ENCODE measurements at regions not wholly inside any gene's neighbourhood (a gene's known extent, or its start where the extent isn't known, plus 50 kb on each side); places are given as distances from the start of the nearest gene placed in this dataset.

GRCh38 chr12:41739066-41739465 is 405.6 kb downstream of the GXYLT1 start:
- no peak for TF ChIP-seq CTCF (IDR thresholded peaks at IDR 0.05; ENCODE audit: insufficient read depth, low read depth, low read length, missing control alignments)
- DNase-seq (ENCODE audit: low read depth) = no peak
- no peak overlapping the region for H3K4me3 ChIP-seq (ENCODE audit: low read depth, low read length)

GRCh38 chr12:41737423-41737822 is 407.3 kb downstream of the GXYLT1 start:
- no peak for TF ChIP-seq CTCF (IDR thresholded peaks at IDR 0.05; ENCODE audit: insufficient read depth, low read depth, low read length, missing control alignments)
- no peak for DNase-seq (ENCODE audit: low read depth)
- H3K4me3 ChIP-seq (ENCODE audit: low read depth, low read length) = no peak overlapping the region

GRCh38 chr12:41736436-41736835 is 408.2 kb downstream of the GXYLT1 start:
- no peak for DNase-seq (ENCODE audit: low read depth)
- no peak overlapping the region for H3K4me3 ChIP-seq (ENCODE audit: low read depth, low read length)
- no peak for TF ChIP-seq CTCF (IDR thresholded peaks at IDR 0.05; ENCODE audit: insufficient read depth, low read depth, low read length, missing control alignments)

- no peak for TF ChIP-seq CTCF (IDR thresholded peaks at IDR 0.05; ENCODE audit: insufficient read depth, low read depth, low read length, missing control alignments)
- no peak for DNase-seq (ENCODE audit: low read depth)
- H3K4me3 ChIP-seq (ENCODE audit: low read depth, low read length) = no peak overlapping the region
Observed at GRCh38 chr12:41731691-41732090, 413.0 kb downstream of the GXYLT1 start.

- H3K4me3 ChIP-seq (ENCODE audit: low read depth, low read length) = no peak overlapping the region
- DNase-seq (ENCODE audit: low read depth) = no peak
- no peak for TF ChIP-seq CTCF (IDR thresholded peaks at IDR 0.05; ENCODE audit: insufficient read depth, low read depth, low read length, missing control alignments)
Observed at GRCh38 chr12:41731061-41731460, 413.6 kb downstream of the GXYLT1 start.

- TF ChIP-seq CTCF (IDR thresholded peaks at IDR 0.05; ENCODE audit: insufficient read depth, low read depth, low read length, missing control alignments) = no peak
- DNase-seq (ENCODE audit: low read depth) = no peak
- no peak overlapping the region for H3K4me3 ChIP-seq (ENCODE audit: low read depth, low read length)
Observed at GRCh38 chr12:41724216-41724615, 420.5 kb downstream of the GXYLT1 start.

GRCh38 chr12:41719214-41719613 is 425.5 kb downstream of the GXYLT1 start:
- DNase-seq (ENCODE audit: low read depth) = no peak
- no peak for TF ChIP-seq CTCF (IDR thresholded peaks at IDR 0.05; ENCODE audit: insufficient read depth, low read depth, low read length, missing control alignments)
- no peak overlapping the region for H3K4me3 ChIP-seq (ENCODE audit: low read depth, low read length)
